ENCODE measurements at regions not wholly inside any gene's neighbourhood (a gene's known extent, or its start where the extent isn't known, plus 50 kb on each side); places are given as distances from the start of the nearest gene placed in this dataset.

DNA sequence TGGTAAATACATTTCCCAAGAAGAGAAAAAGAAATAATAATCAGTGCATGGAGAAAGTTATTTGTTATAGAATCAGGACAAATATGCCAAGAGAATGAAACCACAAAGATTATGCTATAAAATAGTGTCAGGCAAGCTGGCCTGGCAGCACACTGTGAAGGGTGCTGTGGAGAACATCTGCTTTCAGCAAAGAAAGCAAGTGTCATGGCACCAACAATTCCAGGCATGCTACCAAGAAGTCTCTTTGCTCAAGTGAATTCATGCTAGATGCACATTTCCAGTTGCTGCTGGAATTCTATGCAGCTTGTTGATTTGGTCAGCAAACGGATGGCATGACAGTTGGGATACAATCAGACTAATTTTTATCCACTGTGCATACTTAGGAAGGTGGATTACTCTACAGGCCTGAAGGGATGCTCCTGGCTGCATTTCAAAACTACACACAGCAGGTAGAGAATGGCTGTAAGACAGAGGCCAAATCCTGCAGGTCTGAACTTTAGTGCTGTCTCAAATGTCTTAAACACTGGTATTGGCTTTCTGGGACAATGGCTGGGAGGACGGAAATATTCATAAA lies 154.6 kb upstream of the FAT1 start:
- TF ChIP-seq CTCF (IDR thresholded peaks at IDR 0.05; ENCODE audit: insufficient read depth, low read length, poor library complexity, severe bottlenecking), result no peak
- no peak for TF ChIP-seq EZH2phosphoT487 (conservative IDR thresholded peaks at IDR 0.05; ENCODE audit: low read length)

All from SU-DHL-6 (cell line).